Stimulated activated CD4-positive, alpha-beta T cell treated with anti-CD3 and anti-CD28 coated beads, Interleukin-15, amount 100 ng/mL, for 24 hours (primary cell): ENCODE measurements at regions not wholly inside any gene's neighbourhood (a gene's known extent, or its start where the extent isn't known, plus 50 kb on each side); places are given as distances from the start of the nearest gene placed in this dataset.
"Not testable (repeated sequence)": the region's sequence is repeated elsewhere in the genome, so short reads cannot be mapped to it uniquely, and the experiment has no call there.

Source experiments
- DNase-seq: peaks from one replicate; pipeline ENCODE4 v3.0.0-alpha.2; 2020

DNA sequence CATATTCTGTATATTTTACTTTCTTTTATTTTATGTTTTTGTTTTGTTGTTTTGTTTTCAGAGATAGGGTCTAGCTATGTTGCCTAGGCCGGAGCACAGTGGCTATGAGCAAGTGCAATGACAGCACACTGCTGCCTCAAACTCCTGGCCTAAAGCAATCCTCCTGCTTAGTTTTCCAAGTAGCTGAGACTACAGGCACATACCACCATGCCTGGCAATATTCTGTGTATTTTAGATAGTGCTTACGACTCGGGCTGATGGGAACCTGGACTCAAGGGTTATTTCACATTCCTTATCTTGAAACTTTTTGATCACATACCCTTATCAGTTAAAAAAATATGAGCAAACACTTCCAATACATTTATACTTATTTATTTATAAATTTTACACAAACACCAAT lies 119.0 kb upstream of the STARD4 start:
- no peak for DNase-seq

- no peak for DNase-seq
These were observed 116.6 kb upstream of the STARD4 start for GRCh38 chr5:111628901-111629300.

DNA sequence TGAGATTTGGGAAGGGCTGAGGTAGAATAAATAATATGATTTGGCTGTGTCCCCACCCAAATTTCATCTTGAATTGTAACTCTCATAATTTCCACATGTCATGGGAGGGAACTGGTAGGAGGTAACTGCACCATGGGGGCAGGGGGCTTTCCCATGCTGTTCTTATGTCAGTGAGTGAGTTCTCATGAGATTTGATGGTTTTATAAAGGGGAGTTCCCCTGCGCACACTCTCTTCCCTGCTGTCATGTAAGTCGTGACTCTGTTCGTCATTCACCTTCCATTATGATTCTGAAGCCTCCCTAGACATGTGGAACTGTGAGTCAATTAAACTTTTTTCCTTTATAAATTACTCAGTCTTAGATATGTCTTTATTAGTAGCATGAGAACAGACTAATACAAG lies 115.5 kb upstream of the STARD4 start:
- peak; percentile 64 for DNase-seq

GRCh38 chr5:111626473-111627148 lies 114.3 kb upstream of the STARD4 start:
- DNase-seq: no peak

- no peak for DNase-seq
These were observed 106.4 kb upstream of the STARD4 start for GRCh38 chr5:111618623-111619271.

- no peak for DNase-seq
These were observed 102.7 kb upstream of the STARD4 start for GRCh38 chr5:111615054-111615453.

DNA sequence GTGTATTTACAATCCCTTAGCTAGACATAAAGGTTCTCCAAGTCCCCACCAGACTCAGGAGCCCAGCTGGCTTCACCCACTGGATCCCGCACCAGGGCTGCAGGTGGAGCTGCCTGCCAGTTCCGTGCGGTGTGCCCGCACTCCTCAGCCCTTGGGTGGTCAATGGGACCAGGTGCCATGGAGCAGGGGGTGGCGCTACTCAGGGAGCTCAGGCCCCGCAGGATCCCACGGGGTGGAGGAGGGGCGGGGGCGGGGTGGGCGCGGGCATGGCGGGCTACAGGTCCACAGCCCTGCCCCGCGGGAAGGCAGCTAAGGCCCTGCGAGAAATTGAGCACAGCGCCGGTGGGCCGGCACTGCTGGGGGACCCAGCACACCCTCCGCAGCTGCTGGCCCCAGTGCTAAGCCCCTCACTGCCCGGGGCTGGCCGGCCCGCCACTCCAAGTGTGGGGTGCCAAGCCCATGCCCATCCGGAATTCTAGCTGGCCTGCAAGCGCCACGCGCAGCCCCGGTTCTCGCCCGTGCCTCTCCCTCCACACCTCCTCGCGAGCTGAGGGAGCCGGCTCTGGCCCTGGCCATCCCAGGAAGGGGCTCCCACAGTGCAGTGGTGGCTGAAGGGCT lies 99.8 kb upstream of the STARD4 start:
- not testable (repeated sequence) for DNase-seq

GRCh38 chr5:111606194-111606593 lies 93.9 kb upstream of the STARD4 start:
- DNase-seq: no peak

DNA sequence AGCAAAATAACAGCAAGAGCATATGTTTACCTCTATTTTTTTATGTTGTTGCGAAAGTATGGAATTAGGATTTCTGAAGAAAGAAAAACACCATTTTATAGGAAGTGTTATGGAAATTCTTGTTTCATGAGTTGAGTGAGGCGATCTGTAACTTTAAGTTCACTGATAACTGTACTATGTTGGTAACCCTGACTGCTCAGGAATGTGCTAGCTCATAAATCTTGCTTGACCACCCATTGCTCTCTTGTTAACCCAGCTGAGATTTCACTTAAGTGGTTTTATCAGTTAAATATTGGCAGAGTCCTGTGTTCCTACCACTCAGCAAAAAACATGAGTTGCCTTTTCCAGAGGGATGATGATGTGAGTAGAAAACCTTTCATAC lies 91.1 kb upstream of the STARD4 start:
- no peak for DNase-seq

GRCh38 chr5:111602817-111603445 lies 90.6 kb upstream of the STARD4 start:
- DNase-seq: no peak

- DNase-seq: no peak
These were observed 86.7 kb upstream of the STARD4 start for GRCh38 chr5:111598996-111599395.

- no peak for DNase-seq
These were observed 85.2 kb upstream of the STARD4 start for GRCh38 chr5:111597491-111597890.

DNA sequence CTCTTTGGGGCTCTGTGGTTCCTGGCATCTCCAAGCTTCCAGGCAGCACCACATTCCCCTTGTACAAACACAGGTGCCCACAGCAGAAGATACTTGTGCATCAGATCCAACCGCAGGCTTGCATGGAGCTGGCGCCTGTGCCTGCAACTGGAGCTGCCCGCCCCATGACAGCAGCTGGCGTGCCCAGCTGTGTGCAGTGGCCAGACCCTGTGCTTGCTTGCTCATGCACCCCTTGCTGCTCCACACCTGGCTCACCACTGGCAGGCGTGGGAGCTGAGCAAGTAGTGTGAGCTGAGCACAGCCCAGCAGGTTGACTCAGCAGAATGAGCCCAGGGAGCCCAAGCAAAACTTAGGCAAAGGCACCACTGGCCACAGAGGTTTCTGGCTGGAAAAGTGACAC lies 84.4 kb upstream of the STARD4 start:
- DNase-seq: no peak

- DNase-seq: no peak
These were observed 83.1 kb upstream of the STARD4 start for GRCh38 chr5:111595425-111595824.

DNA sequence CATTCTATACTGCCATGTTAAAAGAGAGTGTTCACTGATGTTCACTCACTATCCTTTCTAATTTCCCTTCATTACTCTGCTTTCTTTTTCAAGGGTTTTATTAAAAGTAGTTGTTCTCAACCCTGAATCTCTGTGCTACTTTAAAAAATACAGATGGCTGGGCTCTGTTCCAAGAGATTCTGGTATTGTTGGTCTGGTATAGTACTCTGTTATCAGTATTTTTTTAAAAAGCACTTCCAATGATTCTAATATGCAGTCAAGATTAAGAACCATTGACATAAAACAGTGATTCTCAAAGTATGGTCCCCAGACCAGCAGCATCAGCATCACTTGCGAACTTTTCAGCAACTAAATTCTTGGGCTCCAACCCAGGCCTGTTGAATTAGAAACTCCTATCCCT lies 77.0 kb upstream of the STARD4 start:
- DNase-seq: no peak

DNA sequence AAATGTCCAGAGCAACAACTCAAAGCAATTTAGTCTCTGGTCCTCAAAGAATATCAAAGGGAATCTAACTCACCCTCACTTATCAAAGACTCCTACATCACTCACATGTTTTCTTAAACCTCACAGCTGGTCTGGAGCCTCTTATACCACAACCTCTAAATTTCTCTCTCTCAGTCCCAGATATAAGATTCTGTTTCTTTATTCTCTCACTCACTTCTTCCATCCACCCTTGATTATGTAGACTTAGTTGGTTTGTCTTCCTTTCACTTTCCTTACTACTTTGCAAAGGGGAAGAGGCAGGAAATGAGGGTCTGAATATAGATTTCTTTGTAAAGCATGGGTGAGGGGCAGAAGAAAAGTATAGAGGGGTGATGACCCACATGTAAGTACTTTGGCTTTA lies 75.4 kb upstream of the STARD4 start:
- DNase-seq: no peak

DNA sequence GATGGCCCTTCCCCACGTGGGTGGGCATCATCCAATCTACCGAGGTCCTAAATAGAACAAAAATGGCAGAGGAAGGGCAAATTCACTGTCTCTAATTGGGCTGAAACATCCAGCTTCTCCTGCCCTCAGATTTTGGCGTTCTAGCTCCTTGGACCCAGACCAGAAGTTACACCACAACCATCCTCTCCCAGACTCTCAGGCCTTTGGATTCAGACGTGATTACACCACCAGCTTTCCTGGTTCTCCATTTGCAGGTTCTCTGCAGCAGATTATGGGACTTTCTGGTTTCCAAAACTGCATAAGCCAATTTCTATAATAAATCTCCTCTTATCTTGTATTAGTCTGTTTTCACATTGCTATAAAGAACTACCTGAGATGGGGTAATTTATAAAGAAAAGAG lies 73.6 kb upstream of the STARD4 start:
- DNase-seq: no peak

- DNase-seq: no peak
These were observed 73.0 kb upstream of the STARD4 start for GRCh38 chr5:111585291-111585690.

DNA sequence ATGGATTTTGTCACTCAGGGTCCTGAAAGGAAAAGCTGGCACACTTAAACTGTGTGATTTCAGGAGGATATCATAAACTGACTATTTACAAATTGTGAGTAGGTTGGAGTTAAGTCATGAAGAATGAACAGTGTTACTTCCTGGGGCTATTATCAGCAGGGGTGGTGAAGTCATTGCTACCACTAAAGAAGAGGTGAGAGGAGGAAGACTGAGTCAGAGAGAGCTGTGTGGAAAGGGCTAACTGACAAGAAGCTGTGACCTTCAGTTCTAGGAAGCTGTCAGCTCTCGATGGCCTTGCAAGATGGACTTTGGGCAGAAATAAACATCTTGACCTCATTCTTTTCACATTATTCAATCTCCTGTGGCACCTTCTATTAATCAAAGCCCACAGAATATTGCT lies 72.3 kb upstream of the STARD4 start:
- DNase-seq: no peak

DNA sequence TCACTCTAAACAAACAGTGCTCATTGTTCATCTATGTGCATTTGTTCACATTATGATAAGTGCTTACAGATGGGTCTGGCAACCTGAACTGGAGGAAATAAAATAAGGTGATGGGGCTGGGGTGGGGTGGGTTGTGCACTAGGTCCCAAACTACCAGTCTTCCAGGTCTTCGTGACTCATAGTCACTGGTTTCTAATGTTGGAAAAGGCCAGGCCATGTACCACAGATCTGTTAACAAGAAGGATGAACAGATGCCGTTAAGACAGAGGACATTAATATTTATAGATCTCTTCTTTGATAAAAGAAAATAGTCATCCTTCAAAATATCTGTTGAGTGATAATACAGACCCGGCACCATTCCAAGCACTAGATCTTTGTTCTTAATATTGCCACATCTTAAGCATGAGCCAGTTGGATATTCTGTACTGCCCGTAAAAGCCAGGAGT lies 71.4 kb upstream of the STARD4 start:
- no peak for DNase-seq

DNA sequence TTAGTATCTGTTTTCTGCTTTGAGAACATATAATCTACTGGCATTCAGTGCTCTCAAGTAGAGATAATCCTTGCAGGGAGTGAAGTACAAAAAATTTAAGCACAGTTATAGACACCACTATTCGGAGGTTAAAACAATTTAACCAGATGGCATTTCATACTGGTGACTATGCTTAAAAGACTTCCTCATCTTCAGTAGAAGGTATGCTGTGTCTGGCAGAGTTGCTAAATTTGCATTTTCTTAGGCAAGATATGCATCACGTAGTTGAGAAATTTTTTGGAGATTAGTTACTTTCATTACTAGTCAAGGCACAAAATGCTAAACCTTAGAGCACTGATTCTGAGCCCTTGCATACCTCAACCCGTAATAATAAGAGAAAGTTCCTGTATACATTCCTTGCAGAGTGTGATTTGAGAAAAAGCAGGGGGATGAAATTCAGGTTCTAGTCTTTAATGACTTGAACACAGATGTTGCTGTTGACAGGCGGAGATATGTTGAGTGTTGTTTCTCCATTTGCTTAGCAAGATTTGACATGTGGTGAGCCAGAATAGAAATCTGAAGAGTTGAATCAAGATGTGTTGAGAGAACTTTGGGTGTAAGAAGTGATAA lies 70.8 kb upstream of the STARD4 start:
- no peak for DNase-seq

- DNase-seq: no peak
These were observed 70.1 kb upstream of the STARD4 start for GRCh38 chr5:111582451-111582850.

DNA sequence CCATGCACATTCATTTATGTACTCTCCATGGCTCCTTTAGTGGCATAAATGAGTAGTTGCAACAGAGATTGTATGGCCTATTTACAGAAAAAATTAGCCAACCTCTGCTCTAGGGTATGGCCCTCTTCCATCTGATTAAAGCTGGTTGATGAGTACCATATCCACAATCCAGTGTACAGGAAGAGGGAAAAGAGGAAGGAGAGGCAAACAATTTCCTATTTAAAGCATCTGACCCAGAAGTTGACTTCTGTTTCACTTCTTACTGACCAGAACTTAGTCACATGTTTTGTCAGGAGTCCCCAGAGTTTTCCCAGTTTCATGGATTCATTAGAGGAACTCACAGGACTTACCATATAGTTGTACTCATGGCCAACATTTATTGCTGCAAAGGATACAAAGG lies 68.6 kb upstream of the STARD4 start:
- no peak for DNase-seq

DNA sequence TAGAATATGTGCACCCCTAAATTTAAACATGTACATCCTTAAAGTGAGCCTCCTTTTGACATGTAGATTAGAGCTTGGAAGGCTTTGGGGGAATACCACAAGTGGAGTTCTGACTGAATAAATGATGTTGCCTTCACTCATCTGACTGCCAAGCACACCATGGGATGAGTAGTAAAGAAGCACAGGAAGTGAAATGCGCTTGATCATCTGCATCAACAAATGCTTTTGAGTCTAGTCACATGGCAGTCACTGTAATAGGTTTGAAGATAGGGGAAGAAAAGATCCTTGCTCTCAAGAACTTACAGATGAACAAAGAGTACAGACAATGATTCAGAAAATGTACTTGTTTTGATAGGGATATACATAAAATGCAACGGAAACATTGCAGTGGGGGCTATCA lies 62.0 kb upstream of the STARD4 start:
- DNase-seq: no peak
